HG02763 (cell line): ENCODE measurements at regions not wholly inside any gene's neighbourhood (a gene's known extent, or its start where the extent isn't known, plus 50 kb on each side); places are given as distances from the start of the nearest gene placed in this dataset.
"Not testable (repeated sequence)": the region's sequence is repeated elsewhere in the genome, so short reads cannot be mapped to it uniquely, and the experiment has no call there.

Experiments used
- ATAC-seq: cut with Tn5 transposase; IDR thresholded peaks from one replicate; pipeline ENCODE4 v1.9.1; 2021; ENCODE audit warnings: mild to moderate bottlenecking, moderate library complexity; ENCODE audit not compliant: unreplicated experiment

DNA sequence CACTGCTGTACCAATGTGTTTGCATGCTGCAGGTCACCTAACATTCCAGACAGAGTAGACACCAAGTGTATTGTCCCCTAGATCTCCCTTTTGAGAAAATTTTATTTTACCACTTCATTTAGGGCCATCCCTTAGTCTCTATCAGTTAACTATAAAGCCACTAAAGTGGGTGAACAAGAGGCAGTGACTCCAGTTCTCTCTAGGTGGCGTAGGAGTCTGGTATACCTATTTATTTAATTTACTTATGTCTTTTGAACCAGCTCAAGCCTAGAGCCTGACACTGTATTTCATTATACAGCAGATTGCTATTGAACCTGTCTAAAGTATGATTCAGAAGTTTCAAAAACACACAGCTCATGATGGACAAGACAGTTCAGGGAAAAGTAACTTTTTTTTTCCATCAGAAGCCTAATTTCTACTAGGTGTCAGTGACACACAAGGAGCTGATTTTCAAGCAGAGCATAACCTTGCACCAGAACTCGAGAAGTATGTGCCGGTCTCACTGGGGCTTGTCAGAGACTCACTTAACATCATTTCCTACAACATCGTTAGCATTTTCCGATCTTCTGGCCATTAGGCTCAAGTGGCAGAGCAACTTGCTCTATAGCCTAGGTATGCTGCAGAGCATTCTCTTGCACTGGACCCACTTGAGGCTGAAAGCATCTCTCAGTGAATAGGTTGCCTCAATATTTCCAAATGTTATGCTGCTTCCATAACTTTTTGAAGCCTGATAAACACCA, 175.4 kb downstream of the CDC14C start:
- no peak for ATAC-seq

DNA sequence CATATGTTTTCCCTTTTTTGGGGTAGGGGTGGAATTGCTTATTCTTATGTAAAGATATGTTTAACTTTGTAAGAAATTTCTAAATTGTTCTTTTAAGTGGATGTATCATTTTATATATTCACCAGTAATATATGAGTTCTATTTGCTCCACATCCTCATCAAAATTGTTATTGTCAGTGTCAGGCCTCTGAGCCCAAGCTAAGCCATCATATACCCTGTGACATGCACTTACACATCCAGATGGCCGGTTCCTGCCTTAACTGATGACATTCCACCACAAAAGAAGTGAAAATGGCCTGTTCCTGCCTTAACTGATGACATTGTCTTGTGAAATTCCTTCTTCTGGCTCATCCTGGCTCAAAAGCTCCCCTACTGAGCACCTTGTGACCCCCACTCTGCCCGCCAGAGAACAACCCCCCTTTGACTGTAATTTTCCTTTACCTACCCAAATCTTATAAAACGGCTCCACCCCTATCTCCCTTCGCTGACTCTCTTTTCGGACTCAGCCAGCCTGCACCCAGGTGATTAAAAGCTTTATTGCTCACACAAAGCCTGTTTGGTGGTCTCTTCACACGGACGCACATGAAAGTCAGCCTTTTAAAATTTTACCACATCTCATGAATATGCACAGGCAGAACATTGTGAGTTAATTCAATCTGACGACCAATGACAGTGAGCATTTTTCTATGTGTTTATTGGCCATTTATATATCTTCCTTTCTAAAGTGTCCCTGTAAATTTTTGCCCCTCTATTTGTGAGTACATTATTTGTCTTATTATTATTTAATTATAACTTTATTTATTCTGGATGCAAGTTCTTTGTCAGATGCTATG, 176.8 kb downstream of the CDC14C start:
- not testable (repeated sequence) for ATAC-seq

DNA sequence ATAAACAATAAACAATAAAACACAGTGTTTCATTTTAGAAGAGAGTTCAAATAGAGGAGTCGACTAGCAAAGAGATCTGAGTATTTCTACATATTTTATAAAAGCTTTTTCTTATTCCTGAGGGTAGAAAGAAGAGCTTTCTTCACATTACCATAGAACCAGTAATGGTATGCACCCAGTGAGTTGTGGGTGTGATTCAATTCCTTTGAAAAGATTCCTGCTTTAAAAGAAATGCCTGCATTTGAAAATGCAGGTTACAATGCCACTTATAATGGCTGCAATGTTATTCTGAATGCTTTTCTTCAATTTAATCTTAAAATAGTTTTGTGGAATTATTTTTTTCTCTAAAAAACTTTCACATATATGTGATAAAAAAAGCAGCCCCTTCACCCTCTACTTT, 178.1 kb downstream of the CDC14C start:
- no peak for ATAC-seq

DNA sequence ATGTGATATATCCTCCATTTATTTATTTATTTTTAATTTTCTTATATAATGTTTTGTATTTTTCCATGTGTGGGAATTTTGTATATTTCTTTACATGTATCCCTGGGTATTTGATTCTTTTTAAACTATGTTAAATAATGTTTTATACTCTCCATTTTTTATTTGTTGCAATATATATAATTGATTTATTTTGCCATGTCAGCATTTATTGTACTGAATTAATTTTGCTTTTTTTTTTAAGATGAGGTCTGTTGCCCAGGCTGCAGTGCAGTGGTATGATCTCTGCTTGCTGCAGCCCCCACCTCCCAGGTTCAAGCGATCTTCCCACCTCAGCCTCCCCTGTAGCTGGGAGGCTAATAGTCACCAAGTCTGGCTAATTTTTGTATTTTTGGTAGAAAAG, 187.4 kb downstream of the CDC14C start:
- no peak for ATAC-seq

DNA sequence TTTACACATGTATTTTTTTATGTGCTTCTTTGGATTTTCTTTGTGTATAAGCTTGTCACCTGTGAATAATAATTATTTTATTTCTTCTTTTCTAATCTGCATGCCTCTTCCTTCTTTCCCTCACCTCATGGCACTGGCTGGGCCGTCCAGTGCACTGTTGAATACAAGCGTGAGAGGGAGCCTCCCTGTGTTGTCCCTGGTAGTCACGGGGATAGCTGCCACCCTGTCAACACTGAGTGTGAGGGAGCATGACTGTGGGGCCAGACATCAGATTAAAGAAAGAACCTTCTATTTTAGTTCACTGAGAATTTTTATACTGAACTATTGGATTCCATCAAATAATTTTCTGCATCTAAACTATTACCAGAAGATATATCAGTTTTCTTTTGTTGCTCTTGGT, 187.9 kb downstream of the CDC14C start:
- no peak for ATAC-seq

DNA sequence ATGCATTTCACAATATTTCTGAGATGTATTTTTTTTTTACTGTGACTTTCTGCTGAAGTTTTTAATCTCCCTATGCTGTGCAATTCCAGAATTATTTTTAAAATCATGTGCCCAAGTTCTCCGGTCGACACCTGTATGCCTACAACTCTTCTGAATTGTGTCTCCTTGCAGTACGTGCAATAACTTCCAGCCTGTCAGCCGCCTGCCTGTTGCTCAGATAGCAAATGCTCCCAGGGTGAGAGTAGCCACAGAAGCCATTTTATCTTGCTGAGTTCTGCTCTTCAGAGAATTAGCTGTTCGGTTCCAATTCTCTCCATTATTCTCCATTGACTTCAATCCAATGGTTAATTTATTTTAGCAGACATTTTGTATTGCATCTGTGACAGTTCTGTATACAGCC, 188.3 kb downstream of the CDC14C start:
- no peak for ATAC-seq

DNA sequence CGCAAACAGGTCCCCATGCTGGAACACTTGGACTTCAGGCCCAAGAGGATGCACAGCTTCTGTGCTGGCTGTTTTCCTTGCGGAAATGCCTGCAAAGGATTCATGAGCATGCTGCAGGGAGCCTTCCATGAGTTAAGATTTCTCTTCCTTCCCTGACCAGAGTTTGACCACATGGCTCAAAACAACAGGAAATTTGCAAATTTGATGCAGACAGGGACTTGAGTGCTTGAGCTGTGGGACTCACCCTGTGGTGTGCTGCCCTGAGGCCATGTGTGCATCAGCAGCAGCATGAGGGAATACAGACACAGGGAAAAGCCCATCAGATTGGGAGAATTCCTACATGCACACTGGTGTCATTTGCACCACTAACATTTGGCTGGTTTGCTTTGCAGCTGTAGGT, 195.4 kb downstream of the CDC14C start:
- ATAC-seq = no peak

DNA sequence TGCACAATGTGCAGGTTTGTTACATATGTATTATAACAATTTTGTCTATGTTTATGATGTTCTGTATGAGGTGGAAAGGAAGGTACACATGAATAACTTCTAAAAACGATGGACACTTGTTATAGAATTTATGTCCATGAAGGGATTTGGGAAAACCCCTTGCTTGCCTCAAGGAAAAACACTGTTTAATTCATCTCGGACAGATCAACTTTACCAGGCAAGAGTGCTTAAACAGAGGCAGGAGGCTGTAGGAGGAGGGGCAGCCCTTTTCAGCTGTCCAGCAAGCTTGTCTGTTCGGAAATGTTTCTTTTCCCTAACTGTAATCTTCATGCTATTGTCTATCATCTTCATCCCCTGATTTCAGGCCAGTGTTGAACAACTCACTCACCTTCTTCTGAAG, 200.9 kb downstream of the CDC14C start:
- ATAC-seq = no peak

DNA sequence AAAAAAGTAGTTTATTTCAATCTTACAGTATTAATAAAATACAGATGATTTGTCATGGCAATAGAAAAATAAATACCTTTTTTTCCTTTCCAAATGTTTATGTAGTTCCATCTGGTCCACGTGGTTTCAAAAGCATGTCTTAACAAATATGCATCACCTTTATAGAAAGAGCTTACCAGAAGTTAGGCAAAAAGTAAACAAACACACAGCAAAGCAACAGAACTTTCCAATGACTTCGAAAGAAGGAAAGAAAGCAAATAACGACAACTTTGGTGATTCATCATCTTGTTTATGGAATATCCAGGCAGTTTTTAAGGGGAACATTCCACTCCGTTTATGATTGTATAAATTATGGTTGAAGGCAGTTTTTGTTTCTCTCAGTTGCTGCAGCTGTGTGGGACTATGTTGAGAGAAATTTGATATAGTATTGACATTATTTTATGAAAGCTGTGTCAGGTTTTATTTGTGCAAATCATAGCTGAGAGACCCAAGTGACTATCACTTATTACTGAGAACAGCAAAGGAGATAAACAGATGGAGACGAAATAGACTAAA, 203.1 kb downstream of the CDC14C start:
- no peak for ATAC-seq

DNA sequence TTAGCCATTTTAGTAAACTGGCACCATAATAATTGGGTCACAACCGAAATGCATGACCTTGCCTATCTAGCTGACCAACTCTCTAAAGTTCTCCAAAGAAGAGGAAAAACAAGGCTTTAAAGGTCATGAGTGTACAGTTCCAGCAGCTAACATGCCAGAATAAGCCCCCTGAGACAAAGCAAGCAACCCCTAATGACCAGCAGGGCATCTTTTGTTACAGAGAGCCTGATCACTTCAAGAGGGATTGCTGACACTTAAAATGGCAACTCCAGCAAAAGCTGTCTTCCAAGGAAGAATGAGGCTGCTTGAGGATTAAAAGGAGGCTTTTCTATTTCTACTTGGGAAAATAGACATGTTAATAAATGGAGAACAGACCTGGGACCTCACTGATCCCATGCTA, 213.6 kb downstream of the CDC14C start:
- ATAC-seq = no peak

DNA sequence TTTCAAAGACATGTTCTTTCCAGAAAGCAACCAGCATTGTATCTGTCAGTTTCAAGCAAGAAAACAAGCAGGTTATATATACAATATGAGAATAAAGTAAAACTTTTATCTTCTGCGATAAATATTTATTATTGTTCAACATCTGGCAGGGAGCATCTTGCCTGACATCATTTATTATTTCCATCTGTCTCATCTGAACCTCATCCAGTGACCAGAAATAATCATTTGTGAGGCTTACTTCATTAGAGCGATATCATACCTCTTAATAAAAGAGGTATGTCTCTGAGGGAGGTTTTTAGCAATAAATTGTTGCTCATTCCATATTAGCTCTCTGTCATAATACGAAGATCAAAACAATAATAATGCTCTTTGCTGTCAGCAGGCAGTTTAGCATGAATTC, 226.1 kb downstream of the CDC14C start:
- no peak for ATAC-seq

DNA sequence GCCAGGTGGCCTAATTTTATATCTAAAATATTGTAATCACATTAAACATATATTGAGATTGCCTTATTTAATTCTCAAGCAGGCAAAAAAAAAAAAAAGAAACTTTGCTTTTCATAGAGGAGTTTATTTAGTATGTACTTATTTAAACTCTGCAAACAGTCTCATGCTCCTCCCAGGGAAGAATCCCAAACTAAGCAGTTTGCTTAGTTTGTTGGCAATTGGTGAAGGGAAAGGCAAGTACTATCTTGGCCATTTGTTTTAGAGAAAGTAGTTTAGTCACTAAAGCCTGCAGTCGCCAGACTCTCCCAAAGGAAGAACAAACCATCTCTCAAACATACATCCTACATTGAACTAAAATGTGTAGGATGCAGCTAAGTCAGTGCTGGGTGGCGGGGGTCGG, 226.8 kb downstream of the CDC14C start:
- no peak for ATAC-seq

DNA sequence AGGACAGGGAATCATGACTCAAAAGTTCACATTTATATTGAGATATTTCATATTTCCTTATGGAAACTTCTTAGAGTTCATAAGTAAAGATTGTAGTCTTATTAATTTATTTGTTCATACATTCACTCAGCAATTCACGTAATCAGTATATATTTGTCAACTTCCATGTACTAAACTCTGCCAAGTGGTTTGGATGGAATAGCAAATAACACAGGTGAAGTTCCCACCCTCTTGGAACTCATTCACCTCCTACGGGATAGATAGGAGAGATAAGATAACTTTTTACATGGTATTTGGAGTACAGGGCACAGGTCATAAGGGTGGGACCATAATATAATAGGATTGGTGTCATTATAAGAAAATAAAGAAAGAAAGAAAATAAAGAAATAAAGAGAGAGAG, 234.0 kb downstream of the CDC14C start:
- no peak for ATAC-seq

DNA sequence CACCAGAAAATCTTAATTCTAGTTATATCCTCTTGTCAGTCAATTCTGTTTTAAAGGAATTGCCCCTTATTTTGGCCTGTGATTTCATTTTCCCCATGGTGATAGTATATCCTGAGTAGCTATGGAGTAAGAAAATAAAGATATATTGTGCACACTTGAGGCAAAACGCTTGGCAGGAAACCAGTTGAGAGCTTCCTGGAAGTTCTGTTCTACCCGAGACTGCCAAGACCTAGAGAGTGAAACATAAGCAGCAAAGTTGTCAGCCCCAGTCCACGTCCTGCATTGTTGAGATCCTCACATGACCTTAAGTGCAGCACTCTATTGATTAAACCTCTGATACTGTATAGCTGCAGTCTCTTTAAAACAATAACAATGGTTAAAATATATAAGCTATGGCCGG, 235.2 kb downstream of the CDC14C start:
- no peak for ATAC-seq

DNA sequence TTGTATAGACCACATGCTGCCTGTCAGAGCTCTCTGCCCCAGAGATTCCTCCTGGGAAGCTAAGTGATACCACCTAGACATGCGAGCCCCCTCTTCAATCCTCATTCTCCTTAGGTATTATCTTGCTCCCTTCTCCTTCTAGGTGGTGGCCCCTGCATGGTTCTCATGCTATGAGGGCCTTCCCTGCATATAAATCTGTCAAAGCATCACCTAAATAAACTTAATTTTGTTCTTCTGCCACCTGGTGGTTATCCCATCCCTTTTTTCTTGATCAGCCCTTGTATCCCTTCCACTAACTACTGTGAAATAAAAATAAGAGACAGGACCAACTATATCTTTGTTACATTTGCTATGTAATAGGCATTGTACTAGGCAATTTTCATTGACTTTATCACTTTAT, 242.1 kb downstream of the CDC14C start:
- no peak for ATAC-seq

DNA sequence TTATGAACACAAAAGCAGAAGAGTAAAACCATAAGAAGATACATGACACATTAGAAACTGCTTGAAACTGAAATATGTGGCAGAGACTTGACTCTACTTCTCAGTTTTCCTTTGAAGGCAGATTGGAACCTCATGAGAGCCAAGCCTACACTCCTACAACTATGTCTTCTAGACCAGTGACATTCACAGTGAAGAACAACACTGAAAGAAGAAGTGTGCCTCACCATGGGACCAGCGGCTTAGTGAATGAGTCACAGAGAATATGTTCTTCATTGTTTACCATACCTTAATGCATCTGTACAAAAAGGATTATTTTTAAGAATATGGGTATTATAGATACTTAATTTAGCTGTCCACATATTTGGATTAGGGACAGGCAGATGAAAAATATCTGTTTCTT, 248.3 kb downstream of the CDC14C start:
- ATAC-seq = no peak

DNA sequence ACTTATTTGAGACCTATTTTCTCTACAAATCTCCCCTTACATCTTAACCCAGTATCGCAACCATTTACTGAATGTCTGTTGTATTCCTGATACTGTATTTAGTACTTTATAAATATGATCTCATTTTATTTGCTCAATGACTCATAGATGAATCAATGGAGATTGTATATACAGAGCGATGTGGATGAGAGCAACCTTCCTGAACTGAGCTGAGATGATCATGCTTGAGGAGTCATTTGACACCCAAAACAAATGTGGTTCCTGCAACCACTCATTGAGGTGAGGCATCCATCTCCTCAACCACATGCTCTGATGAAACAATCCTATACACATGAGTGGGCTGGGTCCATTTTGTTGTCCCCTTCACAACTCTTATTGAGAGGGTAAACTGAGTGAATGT, 250.0 kb downstream of the CDC14C start:
- ATAC-seq = no peak

DNA sequence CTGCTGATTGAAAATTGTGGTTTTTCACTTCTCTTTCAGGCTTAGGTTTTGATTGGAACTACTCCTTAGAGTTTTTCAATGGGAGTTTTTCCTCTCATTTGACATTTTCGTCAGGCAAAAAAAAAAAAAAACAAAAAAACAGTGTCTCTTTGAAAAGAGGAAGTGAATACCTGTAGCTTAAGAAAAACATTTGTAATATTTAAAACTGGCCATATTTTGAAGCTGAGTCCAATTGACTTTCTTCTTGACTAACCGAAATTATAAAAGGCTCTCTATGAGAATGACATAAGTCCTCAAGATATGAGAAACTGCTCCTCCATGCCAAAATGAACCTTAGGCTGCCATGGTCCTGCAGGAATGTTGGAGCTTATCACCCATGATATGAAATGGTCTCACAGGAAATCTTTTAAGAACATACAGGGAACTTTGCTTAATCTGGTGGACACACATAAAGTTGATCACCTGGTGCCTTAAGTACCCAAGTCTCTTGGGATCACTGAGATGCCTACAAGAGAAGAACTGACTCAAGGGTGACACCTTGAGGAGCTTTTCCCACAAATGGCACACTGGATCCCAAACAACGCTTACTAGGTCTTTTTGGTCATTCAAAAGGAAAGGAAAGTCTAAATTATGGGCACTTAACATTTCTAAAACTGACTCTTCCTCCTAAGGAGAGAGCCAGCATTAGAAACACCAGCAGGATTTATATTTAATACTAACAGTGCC, 263.4 kb downstream of the CDC14C start:
- no peak for ATAC-seq

DNA sequence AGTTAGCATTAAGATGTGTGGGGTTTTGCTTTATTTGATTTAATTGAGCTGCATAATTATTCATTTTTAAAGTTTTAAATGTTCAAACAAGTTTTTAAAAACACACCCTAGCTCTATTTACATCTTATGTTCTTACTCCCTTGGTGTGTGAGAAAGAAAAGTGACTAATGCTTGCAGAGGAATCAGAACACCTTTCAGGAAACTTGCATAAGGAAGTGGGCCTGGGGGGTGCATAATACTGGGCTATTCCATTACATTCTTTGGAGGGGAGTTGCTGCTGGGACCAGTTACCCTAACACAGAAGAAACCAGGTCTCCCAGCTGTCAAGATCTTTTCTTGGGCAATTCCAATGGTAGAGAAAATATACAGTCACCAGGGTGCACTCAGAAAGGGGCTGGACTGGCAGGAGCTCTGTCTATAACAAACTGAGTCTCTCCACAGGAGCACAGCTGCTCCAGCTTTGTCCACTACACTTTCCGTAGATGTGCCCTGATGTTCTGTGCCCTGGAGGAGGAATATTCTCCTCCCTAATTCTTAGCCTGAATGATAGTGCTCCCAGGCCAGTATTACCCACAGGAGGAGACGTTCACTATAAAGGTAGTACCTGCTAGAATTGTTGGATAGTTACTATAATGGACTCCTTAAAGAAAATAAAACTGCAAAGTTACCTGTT, 304.2 kb downstream of the CDC14C start:
- ATAC-seq = no peak

DNA sequence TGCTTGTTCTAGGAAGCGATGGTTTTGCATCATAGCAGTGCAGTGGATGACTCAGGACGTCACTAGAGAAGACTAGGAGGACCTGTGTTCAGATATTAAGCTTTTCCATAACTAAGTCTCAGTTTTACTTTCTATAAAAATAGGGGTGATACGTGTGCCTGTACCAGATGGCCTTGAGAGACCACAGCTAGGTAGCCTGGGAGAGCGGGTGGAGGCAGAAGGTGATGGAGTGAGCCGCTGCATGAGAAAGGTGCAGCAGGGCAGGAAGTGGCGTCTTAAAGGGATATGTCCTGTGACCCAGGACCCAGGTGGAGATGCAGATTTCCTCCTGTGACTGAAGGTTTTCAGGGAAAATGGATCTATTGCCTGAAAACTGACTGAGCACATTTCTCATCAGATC, 304.9 kb downstream of the CDC14C start:
- ATAC-seq = no peak

DNA sequence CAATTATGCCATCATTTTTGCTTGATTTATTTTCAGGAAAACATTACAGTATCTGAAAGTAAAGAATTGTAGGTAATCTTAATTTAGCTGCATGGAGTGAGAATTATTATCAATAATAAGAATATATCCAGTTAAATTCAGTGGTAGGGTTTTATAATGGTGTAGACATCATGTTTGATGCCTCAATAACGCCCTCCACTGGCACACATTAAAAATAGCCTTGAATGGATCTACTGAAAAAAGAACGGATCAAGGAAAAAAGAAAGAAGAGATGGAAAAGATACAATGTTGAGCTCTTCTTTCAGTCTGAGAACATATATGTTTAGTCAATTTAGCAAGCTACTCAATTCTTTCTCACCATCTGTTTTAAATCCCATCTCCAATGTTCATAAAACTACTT, 319.2 kb downstream of the CDC14C start:
- ATAC-seq = no peak
